ENCODE measurements at regions not wholly inside any gene's neighbourhood (a gene's known extent, or its start where the extent isn't known, plus 50 kb on each side); places are given as distances from the start of the nearest gene placed in this dataset.

DNA sequence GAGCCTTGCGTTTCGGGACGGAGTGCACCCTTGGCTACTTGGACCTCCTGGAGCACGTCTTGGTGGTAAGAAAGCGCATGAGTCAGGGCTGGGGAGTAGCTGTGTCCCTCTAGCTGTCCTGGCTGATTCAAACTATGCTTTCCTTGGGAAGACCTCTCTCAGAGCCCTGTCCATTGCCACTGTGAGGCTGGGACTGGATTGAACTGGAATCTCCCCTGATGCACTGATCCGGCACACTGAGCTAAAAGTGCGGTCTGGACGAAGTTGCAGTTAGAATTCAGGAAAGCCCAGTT lies 232.6 kb upstream of the TPM1 start:
- in situ Hi-C loops (cut with MboI; ENCODE audit: low pct_unique_long_range_greater_than_20kb, low sequenced_read_pairs) = no loop called here
- no peak for DNase-seq

DNA sequence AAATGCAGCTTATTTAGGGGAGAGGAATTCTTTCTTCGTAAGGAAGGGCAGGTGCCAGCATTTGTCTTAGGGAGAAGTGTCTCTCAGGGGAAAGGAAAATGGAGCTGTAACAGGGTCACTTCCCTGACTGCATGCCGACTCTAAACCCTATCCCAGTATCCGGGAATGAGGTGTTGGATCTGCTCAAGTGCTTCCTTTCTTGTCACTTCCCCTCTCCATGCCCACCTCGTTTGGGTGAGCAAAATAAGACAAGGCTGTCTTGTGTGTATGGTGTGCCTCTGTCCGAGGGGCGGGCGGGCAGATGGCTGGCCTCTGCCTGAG lies 230.1 kb upstream of the TPM1 start:
- DNase-seq = no peak

DNA sequence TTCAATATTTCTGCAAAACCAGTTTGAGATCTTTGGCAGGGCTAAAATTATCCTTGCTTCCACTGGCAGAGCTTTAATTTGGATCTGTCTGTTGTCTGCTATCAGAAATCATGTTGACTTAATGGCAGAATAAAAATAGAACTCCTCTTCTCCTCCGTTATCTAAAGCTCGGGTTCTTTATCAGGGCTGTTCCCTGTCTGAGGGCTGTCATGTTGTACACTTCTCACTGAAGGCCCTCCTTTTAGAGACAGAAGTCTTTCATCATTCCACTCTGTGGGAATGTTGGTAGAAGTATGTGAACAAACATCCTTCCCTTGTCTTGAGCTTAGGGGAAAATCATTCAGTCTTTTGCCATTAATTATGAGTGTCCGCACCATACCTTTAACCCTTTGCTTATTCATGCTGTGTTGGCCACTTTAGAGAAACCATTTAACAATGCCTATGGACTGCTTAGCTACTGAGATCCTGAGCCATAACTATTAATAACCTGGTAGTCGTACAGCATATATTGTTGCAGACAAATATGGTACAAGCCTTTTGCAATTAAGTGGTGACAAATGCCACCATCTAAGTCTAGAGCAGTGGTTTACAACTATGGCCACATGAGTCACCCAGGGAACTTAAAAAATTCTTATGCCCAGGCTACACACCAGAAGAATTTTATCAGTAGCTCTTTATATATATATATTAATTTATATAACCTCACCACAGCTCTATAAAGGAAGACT lies 226.0 kb upstream of the TPM1 start:
- DNase-seq = no peak
- in situ Hi-C loops (cut with MboI; ENCODE audit: low pct_unique_long_range_greater_than_20kb, low sequenced_read_pairs) = no loop called here

More for the DNA sequence above, 230.1 kb upstream of the TPM1 start:
- in situ Hi-C loops (cut with MboI; ENCODE audit: low pct_unique_long_range_greater_than_20kb, low sequenced_read_pairs) = no loop called here

GRCh38 chr15:62818691-62819090 lies 223.9 kb upstream of the TPM1 start:
- DNase-seq = no peak
- in situ Hi-C loops (cut with MboI; ENCODE audit: low pct_unique_long_range_greater_than_20kb, low sequenced_read_pairs) = no loop called here

GRCh38 chr15:62821384-62822131 lies 221.0 kb upstream of the TPM1 start:
- in situ Hi-C loops (cut with MboI; ENCODE audit: low pct_unique_long_range_greater_than_20kb, low sequenced_read_pairs) = no loop called here
- no peak for DNase-seq

DNA sequence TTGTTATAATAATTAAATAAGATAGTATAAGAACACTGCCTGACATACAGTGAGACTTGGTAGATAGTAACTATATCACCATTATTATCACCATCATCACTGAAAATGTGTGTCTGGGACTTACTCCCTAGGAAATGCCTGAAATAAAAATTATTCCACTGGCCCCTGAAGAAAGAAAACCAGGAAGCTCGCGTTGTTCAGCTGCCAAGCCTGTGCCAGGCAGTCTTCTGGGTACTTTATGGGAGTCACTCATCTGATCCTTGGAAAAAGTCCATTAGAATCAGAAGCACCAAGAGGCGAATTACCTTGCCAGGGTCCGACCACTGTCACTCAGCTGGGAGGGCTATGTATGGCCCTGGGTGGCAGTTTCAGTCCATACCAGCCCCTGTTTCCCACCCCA lies 220.3 kb upstream of the TPM1 start:
- in situ Hi-C loops (cut with MboI; ENCODE audit: low pct_unique_long_range_greater_than_20kb, low sequenced_read_pairs) = no loop called here
- no peak for DNase-seq

GRCh38 chr15:62823561-62823960 lies 219.0 kb upstream of the TPM1 start:
- DNase-seq = no peak
- in situ Hi-C loops (cut with MboI; ENCODE audit: low pct_unique_long_range_greater_than_20kb, low sequenced_read_pairs) = no loop called here

DNA sequence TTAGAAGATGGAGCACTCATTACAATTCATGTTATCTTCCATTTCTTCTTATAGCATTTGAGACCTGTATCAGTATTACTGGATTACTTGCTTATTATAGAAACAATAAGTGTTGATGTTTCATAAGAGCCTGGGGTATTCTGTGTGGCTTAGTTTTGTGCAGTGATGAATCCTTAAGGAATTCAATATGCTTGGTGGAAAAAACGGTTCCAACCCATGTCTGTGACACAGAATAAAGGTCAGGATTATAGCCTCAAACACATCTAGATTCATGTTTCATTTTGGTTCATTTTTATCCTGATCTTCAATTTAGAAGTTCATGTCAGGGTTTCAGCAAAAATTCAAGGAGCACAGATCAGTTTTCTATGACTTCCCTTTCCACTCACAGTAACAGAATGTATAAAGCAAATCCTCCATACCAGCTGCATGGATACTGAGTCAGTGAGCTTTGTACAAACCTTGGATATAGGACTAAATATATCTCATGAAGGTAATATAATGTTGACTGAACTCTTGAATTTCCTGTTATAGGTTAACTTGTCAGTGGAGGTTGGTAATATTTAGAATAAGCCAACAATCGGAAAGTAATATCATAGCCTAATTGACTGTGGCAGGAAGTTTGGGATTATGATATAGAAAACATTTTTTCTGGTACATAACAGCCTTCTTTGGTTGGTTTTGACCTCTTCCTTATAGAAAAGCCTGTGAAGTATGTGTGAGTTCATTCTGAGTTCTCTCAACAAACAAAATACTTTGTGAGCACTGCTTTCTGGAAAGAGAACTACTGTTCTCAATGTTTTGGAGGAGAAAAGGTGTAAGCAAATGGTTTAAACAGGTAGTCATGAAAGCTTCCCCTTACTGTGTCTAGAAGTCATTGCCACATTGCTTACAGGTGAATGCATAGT lies 218.2 kb upstream of the TPM1 start:
- in situ Hi-C loops (cut with MboI; ENCODE audit: low pct_unique_long_range_greater_than_20kb, low sequenced_read_pairs) = no loop called here
- DNase-seq = no peak

DNA sequence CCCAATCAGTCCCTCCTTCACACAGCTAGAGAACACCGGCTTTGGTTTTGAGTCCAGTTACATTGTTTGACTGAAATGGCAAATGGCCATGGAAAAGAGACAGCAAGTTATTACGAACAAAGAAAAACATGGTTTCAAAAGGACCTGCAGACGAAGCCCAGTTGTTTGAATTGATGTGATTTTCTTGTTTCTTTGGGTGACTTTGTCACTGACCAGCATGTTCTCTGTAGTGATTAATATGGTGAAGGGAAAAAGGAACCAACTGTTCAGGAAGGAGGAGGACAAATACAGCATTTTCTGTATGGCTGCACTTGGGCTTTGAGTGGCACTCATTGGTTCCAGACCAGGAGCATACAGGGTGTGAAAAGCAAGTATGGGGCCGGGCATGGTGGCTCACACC lies 217.4 kb upstream of the TPM1 start:
- DNase-seq = no peak
- in situ Hi-C loops (cut with MboI; ENCODE audit: low pct_unique_long_range_greater_than_20kb, low sequenced_read_pairs) = no loop called here

GRCh38 chr15:62826561-62826960 lies 216.0 kb upstream of the TPM1 start:
- no peak for DNase-seq
- in situ Hi-C loops (cut with MboI; ENCODE audit: low pct_unique_long_range_greater_than_20kb, low sequenced_read_pairs) = no loop called here

- DNase-seq = no peak
- in situ Hi-C loops (cut with MboI; ENCODE audit: low pct_unique_long_range_greater_than_20kb, low sequenced_read_pairs) = no loop called here
Observed at GRCh38 chr15:62828364-62828763, 214.2 kb upstream of the TPM1 start.

DNA sequence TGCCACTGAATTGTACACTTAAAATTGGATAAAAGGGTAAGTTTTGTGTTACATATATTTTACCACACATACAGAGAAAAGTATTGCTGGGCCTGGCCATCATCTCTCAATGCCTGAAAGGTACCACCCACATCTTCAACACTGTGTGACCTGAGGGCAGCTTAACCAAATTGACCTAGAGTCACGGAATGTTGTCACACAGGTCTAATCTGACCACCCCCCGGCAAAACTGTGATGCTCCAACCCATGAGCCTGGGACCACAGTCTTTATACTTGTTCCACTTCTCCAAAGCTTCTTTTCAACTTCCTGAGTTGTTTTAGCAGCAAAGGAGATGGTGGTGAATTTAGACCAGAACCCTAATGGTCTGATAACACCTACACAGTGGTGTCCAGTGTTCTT lies 210.3 kb upstream of the TPM1 start:
- no peak for DNase-seq
- in situ Hi-C loops (cut with MboI; ENCODE audit: low pct_unique_long_range_greater_than_20kb, low sequenced_read_pairs) = no loop called here

DNA sequence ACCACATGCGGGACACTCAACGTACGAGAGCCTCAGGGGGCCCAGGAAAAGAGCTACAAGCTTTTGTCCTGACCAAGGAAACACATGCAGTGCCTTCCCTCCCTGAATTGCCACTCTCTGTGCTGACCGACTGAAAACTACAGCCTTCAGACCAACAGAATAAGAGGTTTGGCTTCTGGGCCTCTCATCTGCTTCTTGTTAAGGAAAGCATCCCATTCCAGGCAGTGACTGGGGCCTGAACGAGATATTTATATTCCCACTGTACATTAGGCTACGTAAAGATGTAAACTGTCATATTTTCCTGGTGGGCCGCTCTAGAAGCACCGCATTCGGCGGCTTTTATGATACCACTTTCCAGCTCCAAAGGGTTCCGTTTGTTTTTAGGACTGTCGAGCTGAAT lies 208.9 kb upstream of the TPM1 start:
- in situ Hi-C loops (cut with MboI; ENCODE audit: low pct_unique_long_range_greater_than_20kb, low sequenced_read_pairs) = no loop called here
- no peak for DNase-seq

DNA sequence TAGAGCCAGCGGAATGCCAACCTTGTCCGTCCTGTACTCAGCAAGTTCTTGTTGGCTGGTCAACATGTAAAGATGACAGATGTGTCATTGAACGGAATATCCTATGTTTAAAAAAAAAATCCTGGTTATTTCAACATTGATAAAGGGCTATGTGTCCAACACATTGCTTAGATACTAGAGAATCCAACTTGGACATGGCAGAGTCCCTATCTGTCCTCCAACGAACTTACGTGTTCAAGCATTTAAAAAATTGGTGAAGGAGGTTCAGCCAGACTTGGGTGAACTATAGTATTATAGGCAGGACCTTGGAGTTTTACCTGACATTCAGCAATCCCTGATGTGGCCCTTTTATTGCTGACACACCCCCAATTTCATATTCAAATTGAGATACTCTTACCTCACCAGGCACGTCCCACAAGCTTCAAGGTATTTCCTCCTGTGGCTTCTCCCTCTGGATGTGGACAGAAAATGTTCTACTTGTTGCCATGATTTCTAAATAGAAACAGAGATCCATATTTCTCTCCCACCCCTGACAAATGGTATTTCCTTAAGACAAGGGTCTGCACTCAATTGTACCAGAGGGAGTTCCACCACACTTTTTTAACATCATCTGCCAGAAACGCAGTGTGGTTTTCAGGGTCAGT lies 207.7 kb upstream of the TPM1 start:
- in situ Hi-C loops (cut with MboI; ENCODE audit: low pct_unique_long_range_greater_than_20kb, low sequenced_read_pairs) = no loop called here
- DNase-seq = no peak

- DNase-seq = no peak
- in situ Hi-C loops (cut with MboI; ENCODE audit: low pct_unique_long_range_greater_than_20kb, low sequenced_read_pairs) = no loop called here
Observed at GRCh38 chr15:62835351-62835750, 207.2 kb upstream of the TPM1 start.

- in situ Hi-C loops (cut with MboI; ENCODE audit: low pct_unique_long_range_greater_than_20kb, low sequenced_read_pairs) = no loop called here
Observed at GRCh38 chr15:62835762-62836161, 206.8 kb upstream of the TPM1 start.

GRCh38 chr15:62840526-62841268 lies 201.8 kb upstream of the TPM1 start:
- no peak for DNase-seq
- in situ Hi-C loops (cut with MboI; ENCODE audit: low pct_unique_long_range_greater_than_20kb, low sequenced_read_pairs) = no loop called here

More at GRCh38 chr15:62835762-62836161, 206.8 kb upstream of the TPM1 start:
- DNase-seq = no peak

DNA sequence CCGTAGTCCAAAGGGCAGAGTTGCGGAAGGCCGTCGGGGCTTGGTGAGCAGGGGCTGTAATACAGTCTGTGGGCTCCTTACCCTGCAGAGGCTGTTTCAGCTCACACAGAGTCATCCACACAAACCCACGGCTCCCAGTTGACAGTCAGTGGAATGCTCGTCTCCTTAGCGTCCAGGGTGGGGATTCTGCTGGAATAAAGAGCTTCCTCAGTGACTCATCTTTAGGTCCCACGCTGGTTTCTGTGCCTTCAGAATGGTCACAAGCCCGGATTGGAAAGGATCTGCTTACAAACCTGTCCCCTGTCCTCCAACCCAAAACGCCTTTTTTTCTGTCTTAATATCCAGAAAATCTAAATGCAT lies 201.3 kb upstream of the TPM1 start:
- DNase-seq = no peak
- in situ Hi-C loops (cut with MboI; ENCODE audit: low pct_unique_long_range_greater_than_20kb, low sequenced_read_pairs) = no loop called here

DNA sequence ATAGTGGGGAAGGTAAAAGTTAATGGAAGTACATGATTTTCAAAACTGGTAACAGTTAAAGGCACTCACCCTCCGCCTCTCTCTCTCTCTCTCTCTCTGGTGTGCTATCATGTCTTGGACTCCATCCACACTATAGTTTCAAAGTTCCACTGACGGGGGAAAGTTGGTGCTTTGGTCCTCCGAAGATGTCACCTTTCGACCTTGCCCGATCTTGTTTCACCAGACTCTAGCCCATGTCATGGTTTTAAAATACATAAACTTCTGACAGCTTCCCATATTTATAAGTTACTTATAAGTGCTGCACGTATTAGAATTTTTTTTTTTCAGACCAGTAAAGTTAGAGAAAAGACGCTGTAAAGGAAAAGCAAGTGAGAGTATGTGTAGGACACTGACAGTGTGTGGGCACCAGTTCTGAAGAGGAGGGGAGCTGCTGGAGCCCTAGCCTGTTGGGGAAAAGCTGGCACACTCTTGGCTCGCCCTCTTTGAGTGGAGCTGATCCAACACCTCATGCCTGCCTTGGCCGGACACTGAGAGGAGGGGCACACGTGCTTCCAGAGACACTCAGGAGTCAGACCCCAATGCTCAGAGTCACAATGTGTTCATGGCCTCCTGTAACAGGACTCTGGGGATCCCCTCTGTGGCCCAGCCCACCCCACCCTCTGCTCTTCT lies 200.5 kb upstream of the TPM1 start:
- in situ Hi-C loops (cut with MboI; ENCODE audit: low pct_unique_long_range_greater_than_20kb, low sequenced_read_pairs) = no loop called here
- no peak for DNase-seq

Measured in KBM-7 (cell line).